ENCODE measurements at regions not wholly inside any gene's neighbourhood (a gene's known extent, or its start where the extent isn't known, plus 50 kb on each side); places are given as distances from the start of the nearest gene placed in this dataset.

- TF ChIP-seq CTCF (IDR thresholded peaks at IDR 0.05): no peak
- no peak for TF ChIP-seq REST (IDR thresholded peaks at IDR 0.05)
- no peak for TF ChIP-seq CEBPB (IDR thresholded peaks at IDR 0.05)
- no peak for TF ChIP-seq CBX8 (IDR thresholded peaks at IDR 0.05)
- TF ChIP-seq JUN (IDR thresholded peaks at IDR 0.05): no peak
- TF ChIP-seq POLR2A (IDR thresholded peaks at IDR 0.05; ENCODE audit: low read length): no peak
- TF ChIP-seq ESRRA (IDR thresholded peaks at IDR 0.05; ENCODE audit: borderline replicate concordance, low read length): no peak
- no peak for TF ChIP-seq NFE2L2 (conservative IDR thresholded peaks at IDR 0.05; ENCODE audit: low read length)
- no peak for TF ChIP-seq KDM5A (IDR thresholded peaks at IDR 0.05)
Measured at GRCh38 chr2:15711126-15711860, 119.6 kb downstream of the DDX1 start.

All from A549 (cell line).